ENCODE measurements at regions not wholly inside any gene's neighbourhood (a gene's known extent, or its start where the extent isn't known, plus 50 kb on each side); places are given as distances from the start of the nearest gene placed in this dataset.

DNA sequence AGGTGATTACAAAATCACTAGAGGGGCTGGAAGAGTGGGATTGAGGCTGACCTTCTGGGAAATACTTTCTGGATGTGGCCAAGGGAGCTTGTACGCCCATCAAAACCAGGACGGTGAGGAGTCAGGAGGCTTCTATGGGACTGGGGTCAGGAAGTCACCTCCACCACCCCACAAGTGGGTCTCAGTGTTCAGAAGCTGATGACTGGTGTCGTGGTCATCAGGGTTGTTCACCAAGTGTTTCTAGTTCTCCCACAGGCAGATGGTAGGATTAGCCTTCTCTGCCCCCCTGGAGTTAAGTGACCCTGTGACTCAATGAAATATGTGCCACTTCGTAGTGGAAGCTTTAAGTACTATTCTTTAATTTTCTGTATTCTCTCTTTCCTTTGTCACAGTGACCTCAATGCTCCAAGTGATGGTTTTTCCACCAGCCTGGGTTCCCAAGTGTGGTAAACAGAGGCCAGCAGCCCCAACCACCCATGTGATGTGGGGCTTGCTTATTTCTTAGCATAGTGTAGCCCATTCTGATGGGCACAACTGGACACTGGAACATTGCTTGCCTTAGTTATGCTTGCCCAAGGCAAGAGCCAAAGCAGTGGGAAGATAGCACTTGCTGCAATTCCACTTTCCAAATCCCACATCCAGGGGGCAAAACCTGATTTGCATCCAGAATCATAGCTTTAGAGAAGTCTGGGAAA, 258.8 kb downstream of the CYP26B1 start:
- no peak for DNase-seq

DNA sequence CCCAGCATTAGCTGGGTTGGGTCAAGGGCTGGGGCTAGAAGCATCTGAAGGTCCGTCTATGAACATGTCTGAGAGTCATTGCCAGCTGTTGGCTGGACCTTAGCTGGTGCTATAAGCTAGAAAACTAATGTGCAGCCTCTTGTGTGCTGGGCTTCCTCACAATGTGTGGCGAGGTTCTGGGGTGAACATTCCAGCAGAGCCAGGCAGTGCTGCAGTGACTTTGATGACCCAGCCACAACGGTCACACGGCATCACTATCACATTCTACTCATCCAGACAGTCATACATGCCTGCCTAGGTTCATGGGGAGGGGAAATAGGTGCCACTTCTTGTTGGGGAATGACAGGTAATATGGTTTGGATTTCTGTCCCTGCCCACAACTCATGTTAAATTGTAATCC, 260.5 kb downstream of the CYP26B1 start:
- DNase-seq, result no peak

DNA sequence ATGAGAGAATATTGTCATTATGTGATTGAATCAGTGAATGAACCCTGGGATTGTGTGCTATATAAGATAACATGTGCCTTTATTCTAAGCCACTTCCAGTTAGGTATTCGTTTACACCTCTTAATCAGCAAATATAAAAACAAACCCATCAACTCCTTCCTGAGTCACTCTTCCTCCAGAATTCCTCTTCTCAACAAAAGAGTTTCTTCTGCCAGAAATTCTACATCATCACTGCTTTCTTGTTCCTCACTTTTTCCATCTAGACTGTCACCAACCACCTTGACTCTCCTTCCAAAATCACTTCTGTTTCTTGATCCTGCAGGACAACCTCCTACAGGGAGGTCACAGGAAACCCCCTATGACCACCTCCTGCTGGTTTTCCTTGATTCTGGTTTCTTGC, 261.4 kb downstream of the CYP26B1 start:
- DNase-seq, result no peak

DNA sequence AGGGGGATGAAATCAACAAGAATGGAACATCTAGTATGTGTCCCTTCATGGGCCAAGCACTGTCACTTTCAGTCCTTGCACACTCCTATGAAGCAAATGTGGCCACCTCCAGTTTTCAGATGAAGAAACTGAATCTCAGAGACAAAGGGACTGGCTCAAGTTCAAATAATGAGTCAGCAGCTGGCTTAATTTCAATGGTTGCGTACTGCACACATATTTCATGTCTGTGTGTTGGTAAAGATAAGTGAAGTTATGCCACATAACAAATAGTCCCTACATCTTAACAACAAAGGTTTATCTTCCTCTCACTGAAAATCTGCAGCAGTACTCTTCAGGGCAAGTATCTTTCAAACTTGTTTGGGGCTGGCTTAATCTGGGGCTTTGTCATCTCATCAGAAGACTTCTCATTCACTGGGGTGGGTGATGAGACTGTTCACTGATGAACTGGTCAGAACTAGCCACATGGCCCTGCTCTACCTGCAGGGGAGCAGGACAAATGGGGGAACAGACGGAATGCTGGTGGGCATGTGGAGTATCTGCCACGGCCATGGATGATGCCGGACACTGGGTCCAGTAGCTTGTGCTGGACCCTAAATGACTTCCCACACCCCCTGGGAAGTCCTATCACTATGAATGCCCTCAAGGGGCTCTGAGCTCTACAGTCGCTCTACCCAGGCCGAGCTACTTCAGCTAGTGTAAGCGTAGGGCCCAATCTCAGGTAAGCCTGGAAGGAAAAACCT, 263.2 kb downstream of the CYP26B1 start:
- no peak for DNase-seq

DNA sequence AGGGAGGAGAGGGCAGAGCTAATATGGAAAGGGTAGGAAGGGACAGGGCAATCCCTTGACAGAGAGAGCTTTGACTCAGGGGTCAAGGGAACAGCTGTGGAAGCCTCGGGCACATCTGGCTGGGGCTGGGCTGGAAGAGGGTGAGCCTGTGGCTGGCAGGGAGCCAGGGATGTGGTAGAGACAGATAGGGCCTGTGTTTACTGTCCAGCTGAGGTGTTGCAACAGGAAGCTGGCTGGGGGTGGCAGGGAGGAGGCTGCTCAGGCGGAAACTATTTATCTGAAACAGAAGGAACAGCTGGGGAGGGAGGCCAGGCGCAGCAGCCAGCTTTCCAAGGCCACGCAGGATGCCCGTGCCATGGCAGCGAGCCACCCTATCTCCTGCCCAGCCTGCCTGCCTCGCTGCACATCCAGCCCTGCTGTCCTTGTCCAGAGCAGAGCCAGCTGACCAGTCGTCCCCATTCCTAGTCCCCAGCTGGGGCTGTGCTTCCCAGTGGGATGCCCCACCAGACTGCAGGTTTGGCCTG, 264.7 kb downstream of the CYP26B1 start:
- peak; percentile 23 for DNase-seq

DNA sequence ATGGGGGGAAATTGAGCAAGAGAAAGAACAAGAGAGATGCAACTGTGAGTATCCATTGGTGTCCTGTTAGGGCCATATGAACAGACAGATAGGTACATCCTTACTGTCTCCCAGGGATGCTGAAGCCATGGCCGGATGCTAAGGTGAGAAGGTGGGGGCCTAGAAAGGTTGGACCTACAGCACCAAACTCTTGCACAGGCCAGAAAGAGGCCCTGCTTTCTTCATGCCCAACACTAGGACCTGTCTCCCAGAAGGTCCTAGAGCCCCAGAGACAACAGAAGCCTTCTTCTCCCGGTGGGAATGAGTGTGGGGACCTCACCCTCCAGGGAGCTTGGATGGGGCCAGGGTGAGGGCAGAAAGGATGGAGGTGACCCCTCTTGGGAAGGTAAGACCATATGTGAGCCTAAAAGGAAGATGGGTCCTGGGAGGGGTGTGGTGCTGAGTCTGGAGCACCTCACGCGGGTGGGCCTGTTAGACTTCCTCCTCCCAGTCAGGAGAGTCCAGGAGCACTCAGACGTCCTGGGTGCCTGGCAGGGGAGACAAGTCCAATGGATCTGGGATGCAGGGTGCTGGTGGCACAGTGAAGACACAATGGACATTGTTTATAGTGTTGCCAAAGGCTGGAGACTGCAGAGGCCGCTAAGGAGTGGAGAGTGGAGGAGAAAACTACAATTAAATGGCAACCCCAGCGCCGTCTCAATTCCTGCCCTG, 265.3 kb downstream of the CYP26B1 start:
- no peak for DNase-seq

DNA sequence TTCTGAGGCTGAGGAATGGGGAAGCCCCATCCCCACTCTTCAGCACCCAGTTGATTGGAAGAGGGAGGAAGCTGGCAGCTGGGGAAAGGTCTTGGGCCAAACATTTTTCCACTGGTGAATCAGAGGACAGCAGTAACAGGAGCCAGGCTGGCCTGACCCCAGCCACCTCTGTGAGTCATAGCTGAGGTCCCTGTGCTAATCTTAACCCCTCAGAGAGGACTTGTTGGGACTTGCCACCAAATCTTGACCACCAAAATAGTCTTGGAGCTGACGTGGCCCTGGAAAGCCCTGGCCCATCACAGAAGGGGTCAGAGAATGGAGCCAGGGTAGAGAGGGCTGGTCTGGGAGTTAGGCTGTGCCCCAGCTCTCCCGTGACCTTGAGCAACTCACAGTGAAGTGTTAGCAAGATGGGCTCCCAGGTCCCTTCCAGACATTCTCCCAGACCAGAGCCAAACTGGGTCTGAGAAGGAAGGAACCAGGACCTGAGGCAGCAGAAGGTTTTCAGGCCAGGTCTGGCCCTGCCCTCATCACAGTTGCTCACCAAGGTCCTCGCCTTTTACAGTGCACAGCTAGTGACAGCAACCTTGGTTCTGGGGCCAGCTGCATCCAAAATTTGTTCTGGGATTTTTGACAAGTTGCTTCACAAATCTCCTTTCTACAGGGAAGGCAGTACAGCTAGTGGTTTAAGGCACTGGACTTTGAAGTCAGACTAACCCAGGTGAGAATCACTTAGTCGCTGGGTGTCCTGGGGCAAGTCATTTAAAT, 266.6 kb downstream of the CYP26B1 start:
- DNase-seq, result no peak

DNA sequence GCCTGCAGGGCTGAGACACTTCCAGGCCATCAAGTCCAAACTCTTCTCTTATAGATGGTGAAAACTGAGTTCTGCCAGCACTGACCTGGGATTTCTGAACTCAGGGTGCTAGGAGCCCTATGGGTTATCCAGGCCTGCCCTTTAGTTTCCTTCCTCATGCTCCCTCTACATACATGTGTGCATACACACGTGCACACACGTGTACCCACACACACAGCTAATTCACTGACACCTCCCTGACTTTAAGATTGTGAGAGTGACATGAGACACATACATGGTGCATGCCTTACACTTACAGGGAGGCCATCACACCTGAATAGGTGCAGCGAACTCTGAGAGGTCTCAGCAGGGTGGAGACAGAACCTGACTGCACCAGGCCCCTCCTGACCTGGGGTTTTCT, 267.4 kb downstream of the CYP26B1 start:
- DNase-seq, result no peak

DNA sequence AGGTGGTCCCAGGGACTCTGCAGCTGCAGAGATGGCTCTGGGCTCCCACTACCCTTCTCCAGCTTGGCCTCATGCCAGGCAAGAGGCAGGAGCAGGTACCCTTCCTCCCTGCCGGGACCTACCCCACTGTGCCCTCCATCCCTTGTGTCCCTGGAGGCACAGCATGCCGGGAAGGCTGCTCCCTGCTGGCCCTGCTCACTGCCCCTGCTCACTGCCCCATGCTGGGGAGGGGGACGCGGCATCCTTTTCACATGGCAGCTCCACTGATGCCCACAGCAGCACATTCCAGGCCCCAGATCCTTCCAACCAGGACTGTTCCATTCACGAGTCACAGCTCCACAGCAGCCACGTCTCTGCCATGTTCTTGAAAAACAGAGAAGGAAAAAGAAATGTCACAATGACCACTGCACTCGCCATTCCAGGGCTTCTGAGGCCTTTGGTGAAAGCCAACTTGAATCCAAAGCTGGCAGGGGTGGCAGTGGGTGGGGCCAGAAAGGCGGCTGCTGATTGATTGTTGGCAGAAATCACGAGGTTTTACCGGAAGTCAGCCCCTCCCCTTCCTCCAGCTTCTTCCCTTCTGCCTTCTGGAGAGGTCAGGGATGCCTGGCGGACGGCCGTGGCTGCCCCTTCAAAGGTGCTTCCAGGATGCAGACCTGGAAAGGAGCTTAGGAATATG, 268.0 kb downstream of the CYP26B1 start:
- no peak for DNase-seq

DNA sequence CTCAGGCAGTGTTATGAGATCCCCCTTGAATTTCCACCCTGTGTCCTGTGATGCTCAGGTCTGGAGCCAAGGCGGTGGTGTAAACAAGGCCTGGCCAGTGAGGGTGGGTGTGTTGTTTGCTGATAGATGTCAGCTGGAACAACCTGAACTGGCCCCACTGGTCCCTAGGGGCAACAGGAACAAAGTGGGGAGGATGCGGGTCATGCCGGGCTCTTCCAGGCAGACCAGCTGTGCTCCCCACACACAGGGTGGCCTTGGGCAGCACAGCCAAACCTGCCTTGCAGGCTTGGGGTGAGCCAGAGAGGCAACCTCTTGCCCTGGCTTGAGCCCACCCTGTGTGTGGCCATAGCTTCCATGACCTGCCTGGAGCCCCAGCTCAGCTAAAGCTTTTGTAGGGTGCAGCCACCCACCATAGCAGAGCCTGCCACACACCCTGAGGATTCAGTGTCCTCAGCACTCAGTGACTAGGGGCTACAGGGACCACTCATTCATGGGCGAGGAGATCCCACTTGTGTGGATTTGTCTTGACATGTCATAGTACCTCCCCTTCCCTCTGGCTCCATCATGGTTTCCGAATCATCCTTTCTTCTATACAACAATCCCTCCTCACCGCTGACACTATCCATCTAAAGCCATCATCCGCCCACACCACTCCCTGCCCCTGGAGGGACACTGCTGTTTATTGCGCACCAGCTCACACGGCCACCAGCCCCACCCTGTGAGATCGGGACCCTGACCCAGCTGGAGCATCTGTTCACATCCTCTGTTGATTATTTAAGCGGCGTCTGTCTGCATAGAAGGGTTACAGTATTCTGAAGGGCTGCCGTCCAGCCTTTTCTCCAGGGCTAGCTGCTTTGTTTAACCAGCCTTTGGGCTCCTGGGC, 268.8 kb downstream of the CYP26B1 start:
- DNase-seq, result no peak

DNA sequence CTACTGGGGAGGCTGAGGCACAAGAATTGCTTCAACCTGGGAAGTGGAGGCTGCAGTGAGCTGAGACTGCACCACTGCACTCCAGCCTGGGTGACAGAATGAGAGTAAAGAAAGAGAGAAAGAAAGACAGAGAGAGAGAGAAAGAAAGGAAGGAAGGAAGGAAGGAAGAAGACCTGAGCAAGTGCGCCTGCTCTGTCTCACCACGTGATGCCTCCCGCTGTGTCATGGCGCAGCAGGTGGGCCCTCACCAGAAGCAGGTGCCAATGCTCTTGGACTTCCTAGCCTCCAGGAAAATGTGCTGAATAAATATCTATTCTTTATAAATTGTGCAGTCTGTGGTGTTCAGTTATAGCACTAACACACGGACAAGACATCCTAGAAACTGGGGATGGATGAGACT, 270.0 kb downstream of the CYP26B1 start:
- DNase-seq, result no peak

DNA sequence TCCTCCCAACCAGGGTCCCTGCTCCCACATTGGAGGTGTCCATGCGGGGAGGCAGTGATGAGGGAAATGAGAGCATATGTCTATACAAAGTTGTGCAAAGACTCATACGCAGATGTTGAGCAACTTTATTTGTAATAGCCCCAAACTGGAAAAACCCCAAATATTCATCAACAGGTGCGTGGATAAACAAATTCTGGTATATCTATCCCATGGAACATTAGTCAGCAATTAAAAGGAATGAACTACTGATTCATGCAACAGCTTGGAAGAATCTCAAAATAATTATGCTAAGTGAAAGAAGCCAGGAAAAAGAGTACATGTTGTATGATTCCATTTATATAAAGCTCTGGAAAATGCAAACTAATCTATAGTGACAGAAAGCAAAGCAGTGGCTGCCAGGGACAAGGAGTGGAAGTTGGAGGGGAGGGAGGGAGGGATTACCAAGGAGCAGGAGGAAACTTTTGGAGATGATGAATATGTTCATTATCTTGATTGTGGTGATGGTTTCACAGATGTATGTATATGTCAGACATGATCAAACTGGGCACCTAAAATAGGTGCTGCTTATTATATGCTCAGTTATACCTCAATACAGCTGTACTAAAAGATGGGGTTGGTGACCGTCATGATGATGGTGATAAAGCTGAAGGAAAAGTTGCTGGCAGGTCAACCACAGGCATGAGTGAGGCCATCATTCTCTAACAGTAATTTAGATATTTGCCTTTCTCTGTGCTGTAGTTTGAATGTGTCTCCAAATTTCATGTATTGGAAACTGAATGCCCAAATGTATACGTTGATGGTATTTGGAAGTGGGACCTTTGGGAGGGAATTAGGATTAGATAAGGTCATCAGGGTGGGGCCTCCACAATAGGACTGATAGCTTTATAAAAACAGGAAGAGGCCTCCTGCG, 270.9 kb downstream of the CYP26B1 start:
- no peak for DNase-seq

DNA sequence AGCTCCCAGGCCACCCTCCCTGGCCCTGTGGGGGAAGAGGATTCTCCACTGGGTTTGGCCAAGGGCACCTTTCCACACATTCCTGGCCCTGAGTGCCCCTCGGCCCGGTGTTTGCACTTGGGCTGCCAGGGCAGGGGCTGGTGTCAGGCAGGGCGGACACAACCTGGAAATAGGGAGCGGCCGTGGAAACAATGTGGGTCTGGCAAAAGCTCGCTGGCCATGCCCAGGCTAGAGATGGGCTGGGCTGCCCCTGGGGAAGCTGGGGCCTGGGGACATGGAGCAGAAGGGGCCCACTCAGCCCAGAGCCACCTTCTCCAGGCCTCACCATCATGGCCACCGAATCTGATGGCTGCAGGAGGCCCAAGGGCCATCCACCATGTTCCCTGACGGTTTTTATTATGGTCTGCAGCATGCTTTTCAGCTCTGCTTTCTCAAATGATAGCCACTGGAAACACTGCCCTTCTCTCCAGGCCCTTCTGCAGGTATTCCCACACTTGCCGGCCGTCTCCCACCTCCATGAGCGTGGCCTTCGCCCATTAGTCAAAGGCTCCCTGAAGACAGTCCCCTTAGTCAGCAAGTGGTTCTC, 275.1 kb downstream of the CYP26B1 start:
- no peak for DNase-seq

DNA sequence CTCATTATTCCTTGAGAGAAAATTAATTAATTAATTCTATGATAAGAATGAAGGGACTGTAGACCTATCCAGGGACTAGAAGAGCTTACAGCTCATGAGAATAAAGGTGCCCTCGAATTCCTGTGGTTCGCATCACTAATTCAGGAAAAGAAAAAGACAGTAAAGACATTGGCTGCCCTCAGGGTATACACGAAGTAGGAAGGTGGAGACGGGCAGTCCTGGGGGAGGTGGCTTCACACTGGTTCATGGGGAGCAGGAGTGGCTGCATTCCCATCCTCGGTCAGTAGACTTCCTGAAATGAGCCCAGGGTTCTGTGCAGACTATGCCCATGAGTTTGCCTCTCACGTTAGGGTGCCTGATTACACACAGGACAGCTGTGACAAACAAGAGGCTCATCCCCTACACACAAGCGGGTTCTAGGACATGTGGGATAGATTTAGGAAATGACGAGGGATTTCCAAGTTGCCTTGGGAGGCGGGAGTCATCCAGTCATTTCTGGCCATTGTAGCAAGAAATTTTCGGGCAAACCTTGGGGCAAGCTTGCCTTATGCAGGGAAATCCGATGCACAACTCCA, 282.2 kb downstream of the CYP26B1 start:
- DNase-seq, result no peak

DNA sequence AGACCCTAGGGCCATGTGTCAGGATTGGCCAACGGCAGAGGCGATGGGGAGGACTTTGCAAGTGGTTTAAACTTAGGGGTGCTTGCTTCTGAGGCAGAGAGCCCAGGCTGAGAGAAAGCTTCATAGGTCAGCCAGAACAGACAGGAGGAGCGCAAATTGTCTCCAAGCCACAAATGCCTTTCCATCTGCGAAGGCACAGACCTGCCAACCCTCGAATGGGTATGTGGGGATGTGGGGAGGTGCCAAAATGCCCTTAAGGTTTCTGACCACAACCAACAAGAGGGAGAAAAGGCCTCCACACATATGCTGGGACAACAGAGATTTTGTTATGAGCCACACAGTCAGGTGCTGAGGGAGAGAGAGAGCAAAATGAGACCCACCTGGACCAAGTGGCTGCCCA, 283.6 kb downstream of the CYP26B1 start:
- no peak for DNase-seq

DNA sequence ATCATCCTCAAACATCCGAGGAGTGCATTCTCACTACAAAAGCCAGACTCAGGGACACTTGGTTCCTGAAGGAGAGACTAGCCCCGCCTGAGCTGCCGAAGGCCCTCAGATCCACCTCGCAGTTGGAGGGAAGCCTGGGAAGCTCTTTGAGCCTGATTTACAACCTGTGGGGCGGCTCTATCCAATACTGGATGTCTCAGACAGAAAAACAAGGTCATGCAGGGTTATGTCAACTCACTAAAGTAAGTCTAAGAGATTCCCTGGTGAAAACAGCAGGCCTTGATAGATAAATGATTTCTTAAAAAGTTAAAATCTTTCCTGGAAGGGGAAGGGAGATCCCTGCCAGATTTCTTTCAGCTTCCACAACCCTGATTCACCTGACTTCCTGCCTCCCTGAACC, 284.3 kb downstream of the CYP26B1 start:
- DNase-seq, result no peak

DNA sequence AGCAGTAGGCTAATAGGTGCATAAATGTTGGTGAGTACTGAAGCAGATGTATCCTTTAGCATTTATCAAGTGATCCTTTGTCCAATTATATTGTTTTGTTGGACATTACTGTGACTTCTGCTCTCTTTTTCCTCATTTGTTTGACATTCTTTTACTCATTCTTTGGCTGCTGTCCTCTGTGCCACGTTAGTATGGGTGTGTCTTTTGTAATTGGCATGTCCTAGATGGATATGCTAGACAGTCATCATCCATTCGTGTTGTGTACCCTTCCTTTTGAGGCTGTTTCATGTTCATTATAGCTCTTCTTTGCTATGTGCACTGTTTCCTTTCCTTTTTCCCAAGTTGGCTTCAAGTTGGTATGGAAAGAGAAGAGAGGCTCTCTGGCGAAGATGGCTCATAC, 284.7 kb downstream of the CYP26B1 start:
- DNase-seq, result no peak

DNA sequence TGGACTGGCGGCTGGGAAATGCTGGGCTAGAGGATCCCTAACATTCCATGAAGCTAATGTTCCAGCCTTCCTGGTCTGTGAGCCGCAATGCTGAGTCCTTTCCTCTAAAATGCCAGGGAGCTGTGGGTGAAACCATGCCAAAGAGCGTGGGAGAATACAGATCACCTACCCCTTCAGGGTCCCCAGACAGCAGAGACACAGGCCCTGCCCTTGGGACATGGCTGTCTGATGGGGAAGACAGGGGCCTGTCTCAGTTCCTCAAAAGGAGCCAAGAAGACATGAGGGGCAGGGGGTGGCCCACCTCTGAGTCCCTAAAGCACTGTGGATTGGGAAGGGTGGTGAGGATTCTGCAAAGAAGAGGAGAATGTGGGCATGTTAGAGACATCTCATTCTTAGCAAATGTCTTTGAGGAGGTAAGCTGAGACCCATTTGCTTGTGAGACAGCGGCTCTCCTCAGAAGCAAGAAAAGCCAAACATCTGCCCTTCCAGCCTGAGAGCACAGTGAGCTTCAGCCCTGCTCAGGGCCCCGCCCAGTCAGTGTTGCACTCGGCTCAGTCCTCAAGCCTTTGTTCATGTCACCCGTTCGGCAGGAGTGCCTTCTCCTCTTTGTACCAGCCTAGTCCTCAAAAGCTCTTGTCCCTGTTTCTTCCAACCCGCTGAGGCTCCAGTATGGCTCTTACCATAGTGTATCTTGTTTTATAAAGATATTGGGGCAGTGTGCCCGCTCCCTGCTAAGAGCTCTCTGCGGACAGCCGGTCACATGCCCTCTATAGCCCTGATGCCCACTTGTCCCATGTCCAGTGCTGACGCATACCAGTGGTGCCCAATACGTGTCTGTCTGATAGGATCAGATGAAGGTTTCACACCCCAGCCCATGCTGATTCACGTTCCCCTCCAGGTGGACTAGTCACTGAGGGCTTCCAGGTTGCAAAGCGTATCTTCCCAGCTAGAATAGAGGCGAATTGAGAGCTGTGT, 286.2 kb downstream of the CYP26B1 start:
- no peak for DNase-seq

Data from NCI-H1694 (cell line).